H1 (cell line): ENCODE measurements at regions not wholly inside any gene's neighbourhood (a gene's known extent, or its start where the extent isn't known, plus 50 kb on each side); places are given as distances from the start of the nearest gene placed in this dataset.

Experiments used
- CHD7 ChIP-seq: fragments of 300-600 bp; sonication (generic); IDR thresholded peaks from 2 replicates; pipeline ENCODE4 v1.7.1; 2012; ENCODE audit warnings: low read length, moderate library complexity, mild to moderate bottlenecking, inconsistent platforms; ENCODE audit not compliant: insufficient replicate concordance

DNA sequence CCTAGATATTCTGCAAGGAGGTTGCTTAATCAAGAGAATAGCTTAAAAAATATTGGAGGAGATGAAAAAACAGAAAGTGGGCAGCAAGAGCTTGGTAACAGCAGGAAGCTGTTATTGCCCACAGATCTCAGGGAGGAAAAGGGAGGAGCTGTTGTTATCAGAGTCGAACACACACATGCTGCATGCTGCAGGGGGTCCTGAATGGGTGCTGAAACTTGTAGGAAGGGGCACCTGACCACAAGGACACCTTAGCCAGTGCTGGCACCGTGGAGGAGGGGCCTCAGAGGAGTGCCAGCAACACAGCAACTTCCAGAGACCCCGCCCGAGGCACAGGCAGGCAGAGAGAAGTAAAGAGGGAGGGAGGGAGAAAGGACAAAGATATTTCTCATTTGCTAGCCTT lies 332.9 kb downstream of the SOCS6 start (continued):
- no peak for TF ChIP-seq CHD7
